ENCODE measurements at regions not wholly inside any gene's neighbourhood (a gene's known extent, or its start where the extent isn't known, plus 50 kb on each side); places are given as distances from the start of the nearest gene placed in this dataset.

- no peak for TF ChIP-seq CTCF (conservative IDR thresholded peaks at IDR 0.05)
- no peak overlapping the region for H3K27ac ChIP-seq
Measured at GRCh38 chr4:123578276-123579029, 181.9 kb downstream of the SPRY1 start.

GRCh38 chr4:123579961-123580360 is 183.4 kb downstream of the SPRY1 start:
- no peak for TF ChIP-seq CTCF (conservative IDR thresholded peaks at IDR 0.05)
- H3K27ac ChIP-seq: no peak overlapping the region

GRCh38 chr4:123580981-123581664 is 184.5 kb downstream of the SPRY1 start:
- no peak overlapping the region for H3K27ac ChIP-seq
- TF ChIP-seq CTCF (conservative IDR thresholded peaks at IDR 0.05): no peak

GRCh38 chr4:123581802-123582201 is 185.2 kb downstream of the SPRY1 start:
- TF ChIP-seq CTCF (conservative IDR thresholded peaks at IDR 0.05): no peak
- H3K27ac ChIP-seq: no peak overlapping the region

GRCh38 chr4:123583043-123583442 is 186.4 kb downstream of the SPRY1 start:
- no peak for TF ChIP-seq CTCF (conservative IDR thresholded peaks at IDR 0.05)
- no peak overlapping the region for H3K27ac ChIP-seq

- TF ChIP-seq CTCF (conservative IDR thresholded peaks at IDR 0.05): no peak
- H3K27ac ChIP-seq: peak overlapping the region; percentile 72
Measured at GRCh38 chr4:123585111-123585510, 188.5 kb downstream of the SPRY1 start.

- TF ChIP-seq CTCF (conservative IDR thresholded peaks at IDR 0.05): no peak
- H3K27ac ChIP-seq: peak overlapping the region; percentile 87
Measured at GRCh38 chr4:123587983-123588494, 191.4 kb downstream of the SPRY1 start.
